CD8-positive, alpha-beta memory T cell (primary cell): ENCODE measurements at regions not wholly inside any gene's neighbourhood (a gene's known extent, or its start where the extent isn't known, plus 50 kb on each side); places are given as distances from the start of the nearest gene placed in this dataset.
"Not testable (repeated sequence)": the region's sequence is repeated elsewhere in the genome, so short reads cannot be mapped to it uniquely, and the experiment has no call there.

Source experiments
- CTCF ChIA-PET: fragments of 350-600 bp; sonication (Branson Sonifier 250); formaldehyde crosslinking; loops from one replicate; lab custom pipeline; 2021; ENCODE audit warnings: antibody characterized with exemption; lab: Charles Lee
- POLR2A ChIA-PET: fragments of 350-600 bp; sonication (Branson Sonifier 250); formaldehyde crosslinking; loops from one replicate; lab custom pipeline; 2021; ENCODE audit warnings: antibody characterized with exemption; lab: Charles Lee
- DNase-seq, 5 donors: peaks; one replicate each; pipeline versions ENCODE4 v3.0.0 to v3.0.0-alpha.2; 2020 to 2022; ENCODE audit warnings: mixed read lengths in 1 of 5
- H3K27ac ChIP-seq: one replicate; pipeline ENCODE4 v1.7.0; 2013; ENCODE audit warnings: low read depth, mild to moderate bottlenecking, low read length, moderate library complexity
- H3K27me3 ChIP-seq: 2 replicates; pipeline ENCODE4 v1.7.0; 2013; ENCODE audit warnings: low read length, mild to moderate bottlenecking; ENCODE audit not compliant: insufficient read depth, poor library complexity, severe bottlenecking
- H3K36me3 ChIP-seq: 2 replicates; pipeline ENCODE4 v1.7.0; 2013; ENCODE audit warnings: mild to moderate bottlenecking, low read length, moderate library complexity; ENCODE audit not compliant: insufficient read depth
- H3K4me1 ChIP-seq: 2 replicates; pipeline ENCODE4 v1.7.0; 2013; ENCODE audit warnings: mild to moderate bottlenecking, low read length, moderate library complexity; ENCODE audit not compliant: insufficient read depth
- H3K4me3 ChIP-seq: 2 replicates; pipeline ENCODE4 v1.7.0; 2013; ENCODE audit warnings: mild to moderate bottlenecking, low read length
- H3K9me3 ChIP-seq: 2 replicates; pipeline ENCODE4 v1.7.0; 2013; ENCODE audit warnings: mild to moderate bottlenecking, low read length
- H3K27ac Mint-ChIP-seq, 8 donors: one replicate each; pipeline ENCODE4 v1.8.0; 2020 to 2021; ENCODE audit warnings: mixed read lengths in 8 of 8, mild to moderate bottlenecking in 6 of 8, inconsistent platforms in 3 of 8, moderate library complexity in 3 of 8
- H3K27me3 Mint-ChIP-seq, 2 donors: one replicate each; pipeline ENCODE4 v1.8.0; 2020 to 2021; ENCODE audit warnings: mixed read lengths in 2 of 2, mild to moderate bottlenecking in 1 of 2, moderate library complexity in 1 of 2
- H3K36me3 Mint-ChIP-seq, 3 donors: one replicate each; pipeline ENCODE4 v1.8.0; 2020 to 2021; ENCODE audit warnings: mixed read lengths in 3 of 3, inconsistent platforms in 1 of 3, mild to moderate bottlenecking in 1 of 3
- H3K4me1 Mint-ChIP-seq, 3 donors: one replicate each; pipeline ENCODE4 v1.8.0; 2020 to 2021; ENCODE audit warnings: mixed read lengths in 3 of 3, inconsistent platforms in 1 of 3, mild to moderate bottlenecking in 1 of 3
- H3K4me3 Mint-ChIP-seq, 7 donors: one replicate each; pipeline ENCODE4 v1.8.0; 2020 to 2021; ENCODE audit warnings: mixed read lengths in 7 of 7, mild to moderate bottlenecking in 6 of 7, moderate library complexity in 4 of 7, inconsistent platforms in 2 of 7
- H3K9me3 Mint-ChIP-seq, 5 donors: one replicate each; pipeline ENCODE4 v1.8.0; 2020 to 2022; ENCODE audit warnings: mixed read lengths in 5 of 5, mild to moderate bottlenecking in 3 of 5, moderate library complexity in 2 of 5, inconsistent platforms in 1 of 5

- CTCF ChIA-PET, H3K4me3 ChIP-seq, H3K4me3 Mint-ChIP-seq, H3K4me1 ChIP-seq, H3K36me3 ChIP-seq, H3K27me3 Mint-ChIP-seq, H3K27ac Mint-ChIP-seq, H3K36me3 Mint-ChIP-seq, H3K9me3 ChIP-seq, H3K27me3 ChIP-seq, H3K4me1 Mint-ChIP-seq, DNase-seq, H3K27ac ChIP-seq, POLR2A ChIA-PET, H3K9me3 Mint-ChIP-seq: not testable (repeated sequence)
Observed at GRCh38 chr6:60893374-60893773, 1392.7 kb downstream of the KHDRBS2 start.

- Histone ChIP-seq H3K36me3 (no peaks in the 10 kb centered on the region), H3K27ac (no peak overlapping the region), H3K4me1 (no peaks in the 10 kb centered on the region), H3K4me3 (no peak overlapping the region), H3K9me3 (no peaks in the 10 kb centered on the region), H3K27me3 (no peaks in the 10 kb centered on the region)
- Mint-ChIP-seq H3K4me1 (no peaks in the 10 kb centered on the region), H3K27me3 (no peaks in the 10 kb centered on the region), H3K4me3 (no peak overlapping the region), H3K36me3 (no peaks in the 10 kb centered on the region), H3K9me3 (peaks cover 2 to 14% (median 6%) of the 10 kb centered on the region in 5 donors), H3K27ac (no peak overlapping the region)
- no peak for DNase-seq
- ChIA-PET CTCF (no interaction called here), POLR2A (no interaction called here)
Observed at GRCh38 chr6:60891606-60892005, 1394.4 kb downstream of the KHDRBS2 start.

DNA sequence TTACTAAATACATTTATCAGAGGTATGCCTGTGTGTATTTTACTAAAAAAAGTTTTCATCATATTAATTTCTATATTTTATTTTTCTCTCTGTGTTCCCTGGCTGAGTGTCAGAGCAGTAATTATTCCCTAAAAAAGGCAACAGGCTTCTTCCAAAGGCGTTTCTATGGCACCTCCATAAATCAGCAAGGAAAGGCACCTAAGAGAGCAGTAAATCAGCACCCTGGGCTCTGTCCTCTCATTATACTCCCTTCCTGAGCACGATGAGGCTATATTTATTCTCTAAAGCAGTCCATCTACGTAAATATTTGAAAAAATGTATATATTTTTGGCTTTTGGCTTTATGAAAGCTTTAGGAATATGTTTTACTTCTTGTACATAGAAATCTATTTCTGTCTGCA lies 1408.6 kb downstream of the KHDRBS2 start:
- CTCF ChIA-PET, H3K27ac Mint-ChIP-seq, DNase-seq, H3K27ac ChIP-seq, H3K36me3 Mint-ChIP-seq, H3K4me3 ChIP-seq, H3K4me3 Mint-ChIP-seq, H3K27me3 ChIP-seq, H3K4me1 ChIP-seq, H3K27me3 Mint-ChIP-seq, POLR2A ChIA-PET, H3K4me1 Mint-ChIP-seq, H3K36me3 ChIP-seq, H3K9me3 ChIP-seq: not testable (repeated sequence)
- H3K9me3 Mint-ChIP-seq: peaks cover 2 to 20% (median 9%) of the 10 kb centered on the region in 5 donors

DNA sequence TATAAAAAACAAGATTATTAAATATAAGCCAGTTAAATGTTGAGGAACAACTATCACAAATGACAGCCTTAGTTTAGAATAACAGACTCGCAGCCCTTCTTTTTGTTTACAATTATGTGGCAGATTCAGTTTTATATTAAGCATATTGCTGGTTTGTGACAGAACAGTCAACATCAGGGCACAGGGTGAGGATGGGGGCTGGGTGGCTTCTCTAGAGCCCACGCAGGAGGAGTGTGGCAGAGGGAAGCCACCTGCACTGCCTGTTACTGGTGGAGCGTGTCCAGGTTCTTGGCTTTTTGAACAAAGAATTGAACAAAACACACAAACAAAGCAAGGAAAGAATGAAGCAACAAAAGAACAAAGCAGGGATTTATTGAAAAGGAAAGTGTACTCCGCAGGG lies 1415.2 kb downstream of the KHDRBS2 start:
- POLR2A ChIA-PET, CTCF ChIA-PET: not testable (repeated sequence)

DNA sequence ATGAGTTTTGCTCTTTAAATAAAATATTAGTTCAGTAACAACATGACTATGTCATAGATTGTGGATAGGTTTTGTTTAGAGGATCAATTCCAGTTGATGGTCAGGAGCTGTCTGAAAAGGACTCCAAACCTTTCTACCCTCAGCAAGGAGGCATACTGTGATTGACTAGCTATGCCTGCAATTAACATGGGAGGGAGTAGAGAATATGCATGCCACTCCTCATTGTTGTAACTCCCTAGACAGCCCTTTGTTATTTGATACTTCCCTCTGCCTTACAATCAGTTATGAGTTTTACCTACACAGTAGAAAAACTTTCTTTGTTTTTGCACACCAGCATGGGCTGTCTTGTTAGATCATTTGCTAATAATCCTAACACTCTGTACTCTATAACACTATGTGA lies 1418.5 kb downstream of the KHDRBS2 start:
- H3K27ac Mint-ChIP-seq: no peak overlapping the region
- no peaks in the 10 kb centered on the region for H3K27me3 Mint-ChIP-seq
- H3K9me3 ChIP-seq: no peaks in the 10 kb centered on the region
- no peak for DNase-seq
- H3K4me3 ChIP-seq: no peak overlapping the region
- H3K4me1 Mint-ChIP-seq: no peaks in the 10 kb centered on the region
- no peak overlapping the region for H3K4me3 Mint-ChIP-seq
- no peak overlapping the region for H3K27ac ChIP-seq
- no peaks in the 10 kb centered on the region for H3K36me3 ChIP-seq
- CTCF ChIA-PET: no interaction called here
- peaks cover 0 to 26% (median 8%) of the 10 kb centered on the region in 5 donors for H3K9me3 Mint-ChIP-seq
- H3K27me3 ChIP-seq: no peaks in the 10 kb centered on the region
- H3K4me1 ChIP-seq: no peaks in the 10 kb centered on the region
- H3K36me3 Mint-ChIP-seq: no peaks in the 10 kb centered on the region
- POLR2A ChIA-PET: no interaction called here

More for the DNA sequence above, 1415.2 kb downstream of the KHDRBS2 start:
- H3K4me3 Mint-ChIP-seq, H3K4me1 Mint-ChIP-seq, DNase-seq, H3K27ac Mint-ChIP-seq, H3K36me3 Mint-ChIP-seq, H3K27me3 Mint-ChIP-seq, H3K27ac ChIP-seq, H3K27me3 ChIP-seq, H3K36me3 ChIP-seq, H3K4me3 ChIP-seq, H3K4me1 ChIP-seq, H3K9me3 ChIP-seq: not testable (repeated sequence)
- H3K9me3 Mint-ChIP-seq: peaks cover 2 to 28% (median 16%) of the 10 kb centered on the region in 5 donors

DNA sequence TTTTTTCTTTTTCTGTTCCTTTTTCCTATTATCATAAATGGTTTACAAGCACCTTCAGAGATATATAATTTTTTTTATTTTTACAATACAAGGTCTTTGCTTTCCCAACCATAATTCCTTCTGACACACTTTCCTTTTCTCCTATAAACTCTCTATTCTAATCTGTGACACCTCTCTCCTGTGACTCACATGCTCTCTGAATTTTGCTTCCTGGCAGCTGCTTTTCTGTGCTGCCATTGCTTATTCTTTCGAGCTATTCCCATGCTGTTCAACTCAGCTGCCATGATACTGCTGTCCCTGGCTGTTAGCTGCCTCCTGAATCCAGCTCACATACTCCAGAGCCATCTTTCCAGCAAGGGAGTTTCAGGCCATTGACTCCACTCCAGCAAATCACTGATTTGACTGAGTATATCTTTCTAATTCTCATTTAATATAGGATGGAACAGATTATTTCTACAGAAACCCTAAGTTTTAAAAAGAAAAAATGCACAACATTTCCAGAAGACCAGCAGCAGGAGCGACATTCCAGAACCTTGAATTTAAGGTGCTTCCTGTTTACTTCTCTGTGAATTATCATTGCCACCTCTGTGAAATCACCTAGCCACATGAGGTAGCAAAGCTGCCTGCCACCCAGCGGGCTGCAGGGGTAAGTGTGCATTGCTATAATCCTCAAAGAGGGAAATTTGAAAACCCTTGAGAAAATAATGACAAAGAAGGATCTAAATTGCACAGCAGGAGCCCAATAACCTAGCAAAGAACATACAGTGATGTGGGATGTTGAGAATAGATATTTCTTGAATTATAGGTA lies 1442.6 kb downstream of the KHDRBS2 start:
- H3K27me3 Mint-ChIP-seq, CTCF ChIA-PET, H3K36me3 Mint-ChIP-seq, H3K4me1 Mint-ChIP-seq, H3K4me3 ChIP-seq, H3K4me3 Mint-ChIP-seq, H3K27ac ChIP-seq, POLR2A ChIA-PET, H3K27me3 ChIP-seq, H3K27ac Mint-ChIP-seq, H3K4me1 ChIP-seq, DNase-seq, H3K36me3 ChIP-seq, H3K9me3 ChIP-seq: not testable (repeated sequence)
- H3K9me3 Mint-ChIP-seq: peaks cover 7 to 11% (median 9%) of the 10 kb centered on the region in 5 donors

- H3K4me3 ChIP-seq, H3K27ac ChIP-seq, H3K36me3 ChIP-seq, H3K27me3 ChIP-seq, H3K4me1 ChIP-seq, H3K27me3 Mint-ChIP-seq, POLR2A ChIA-PET, H3K4me1 Mint-ChIP-seq, H3K36me3 Mint-ChIP-seq, DNase-seq, H3K27ac Mint-ChIP-seq, H3K4me3 Mint-ChIP-seq, CTCF ChIA-PET, H3K9me3 ChIP-seq: not testable (repeated sequence)
- peaks cover 6 to 24% (median 11%) of the 10 kb centered on the region in 5 donors for H3K9me3 Mint-ChIP-seq
Observed at GRCh38 chr6:60830726-60831125, 1455.3 kb downstream of the KHDRBS2 start.

DNA sequence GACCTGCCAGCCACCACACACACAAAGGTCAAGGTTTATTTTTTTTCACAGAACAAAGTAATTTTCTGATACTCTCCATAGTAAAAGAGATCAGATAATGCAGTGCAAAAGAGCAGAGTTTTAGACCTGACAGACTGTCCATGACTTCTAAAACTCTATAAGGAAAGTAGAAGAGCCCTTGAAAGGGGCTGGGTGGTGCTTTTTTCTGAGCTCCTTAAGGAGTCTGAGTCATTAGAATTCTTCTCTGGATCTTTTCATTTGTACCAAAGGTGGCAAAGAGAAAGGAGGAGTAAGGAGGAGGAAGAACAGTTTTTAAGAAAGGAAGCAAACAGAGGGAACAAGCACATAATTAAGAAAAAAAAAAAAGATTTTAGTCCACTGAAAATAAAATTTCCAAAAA lies 1463.4 kb downstream of the KHDRBS2 start:
- H3K4me1 Mint-ChIP-seq, H3K36me3 ChIP-seq, H3K27me3 ChIP-seq, H3K9me3 ChIP-seq, H3K27ac ChIP-seq, DNase-seq, H3K27me3 Mint-ChIP-seq, H3K4me3 Mint-ChIP-seq, POLR2A ChIA-PET, CTCF ChIA-PET, H3K4me3 ChIP-seq, H3K4me1 ChIP-seq, H3K27ac Mint-ChIP-seq, H3K36me3 Mint-ChIP-seq: not testable (repeated sequence)
- peaks cover 0 to 14% (median 4%) of the 10 kb centered on the region in 5 donors for H3K9me3 Mint-ChIP-seq
